Fibroblast of mammary gland (primary cell): ENCODE measurements at regions not wholly inside any gene's neighbourhood (a gene's known extent, or its start where the extent isn't known, plus 50 kb on each side); places are given as distances from the start of the nearest gene placed in this dataset.

ENCODE experiments used
- DNase-seq: peaks from one replicate; pipeline ENCODE4 v3.0.0-alpha.2; 2010; ENCODE audit warnings: low read depth
- H3K4me3 ChIP-seq: 2 replicates; pipeline ENCODE4 v1.5.1; 2011; ENCODE audit warnings: low read depth, mild to moderate bottlenecking, low read length, moderate library complexity; ENCODE audit not compliant: control insufficient read depth
- CTCF ChIP-seq: conservative IDR thresholded peaks from 2 replicates; pipeline ENCODE4 v1.5.1; 2011; ENCODE audit warnings: low read depth, low read length, inconsistent platforms; ENCODE audit not compliant: control insufficient read depth, insufficient read depth

GRCh38 chr11:87422566-87422965, 384.8 kb downstream of the TMEM135 start:
- no peak for DNase-seq
- no peak for TF ChIP-seq CTCF
- H3K4me3 ChIP-seq, result no peak overlapping the region

- DNase-seq, result peak; percentile 90
- H3K4me3 ChIP-seq, result no peak overlapping the region
- peak; percentile 88 for TF ChIP-seq CTCF
Observed at GRCh38 chr11:87421422-87421821, 383.7 kb downstream of the TMEM135 start.

- DNase-seq, result no peak
- TF ChIP-seq CTCF, result no peak
- H3K4me3 ChIP-seq, result no peak overlapping the region
Observed at GRCh38 chr11:87417951-87418350, 380.2 kb downstream of the TMEM135 start.

- H3K4me3 ChIP-seq, result no peak overlapping the region
- no peak for TF ChIP-seq CTCF
- peak; percentile 67 for DNase-seq
Observed at GRCh38 chr11:87405843-87406242, 368.1 kb downstream of the TMEM135 start.

GRCh38 chr11:87405356-87405755, 367.6 kb downstream of the TMEM135 start:
- no peak for TF ChIP-seq CTCF
- H3K4me3 ChIP-seq, result no peak overlapping the region
- no peak for DNase-seq

- no peak overlapping the region for H3K4me3 ChIP-seq
- DNase-seq, result no peak
- no peak for TF ChIP-seq CTCF
Observed at GRCh38 chr11:87401653-87402052, 363.9 kb downstream of the TMEM135 start.

- H3K4me3 ChIP-seq, result no peak overlapping the region
- no peak for TF ChIP-seq CTCF
- DNase-seq, result no peak
Observed at GRCh38 chr11:87399341-87399740, 361.6 kb downstream of the TMEM135 start.
